Esophagus squamous epithelium (tissue), 5 donors: ENCODE measurements at regions not wholly inside any gene's neighbourhood (a gene's known extent, or its start where the extent isn't known, plus 50 kb on each side); places are given as distances from the start of the nearest gene placed in this dataset.

ENCODE experiments used
- DNase-seq: peaks from one replicate; lab custom pipeline; 2025; lab: John Stamatoyannopoulos, UW
- H3K27ac ChIP-seq, 4 donors: fragments of 200-600 bp; sonication (generic); one replicate each; pipeline ENCODE4 v1.5.1; 2016 to 2019; ENCODE audit warnings: mild to moderate bottlenecking in 1 of 4
- H3K27me3 ChIP-seq, 4 donors: fragments of 200-600 bp; sonication (generic); 1 replicate in 3 of 4; 2 replicates in 1 of 4; pipeline versions ENCODE4 v1.5.1 to v1.6.0; 2017 to 2021; ENCODE audit warnings: antibody characterized with exemption in 1 of 4
- H3K36me3 ChIP-seq, 3 donors: fragments of 200-600 bp; sonication (generic); one replicate each; pipeline ENCODE4 v1.5.1; 2016 to 2019
- H3K4me1 ChIP-seq, 3 donors: fragments of 200-600 bp; sonication (generic); one replicate each; pipeline ENCODE4 v1.5.1; 2017 to 2019
- H3K4me3 ChIP-seq, 4 donors: fragments of 200-600 bp; sonication (generic); 1 replicate in 3 of 4; 2 replicates in 1 of 4; pipeline ENCODE4 v1.5.1; 2016 to 2019; ENCODE audit warnings: mild to moderate bottlenecking in 2 of 4, moderate library complexity in 1 of 4
- H3K9me3 ChIP-seq, 3 donors: fragments of 200-600 bp; sonication (generic); one replicate each; pipeline ENCODE4 v1.5.1; 2016 to 2019
- POLR2A ChIP-seq, 4 donors: fragments of 450-650 bp; IDR thresholded peaks; one replicate each; pipeline ENCODE4 v1.6.1; 2017; ENCODE audit warnings: antibody characterized with exemption in 4 of 4, mild to moderate bottlenecking in 4 of 4, moderate library complexity in 3 of 4
- WGBS, 2 donors: methylation state at CpG; one replicate each; pipeline ENCODE4 v1.1.5; 2018; 5-methylcytosine and 5-hydroxymethylcytosine counted together
- intact Hi-C: fragments of 100-400 bp; cut with DNase I; formaldehyde crosslinking; loops from one replicate; pipeline ENCODE4 v1.15.0; 2022
- TF ChIP-seq, protein P1 (sequence below), 6 experiments: fragments of 450-650 bp in 4 of 6; fragments of 200-600 bp in 2 of 6; sonication (generic) in 2 of 6; IDR thresholded peaks; one replicate each; pipeline ENCODE4 v1.5.1; 2016 to 2019; ENCODE audit warnings: antibody characterized with exemption in 6 of 6, mild to moderate bottlenecking in 4 of 6, moderate library complexity in 4 of 6
- donor health status: DM: yes; HTN: yes; CAD: no.

DNA sequence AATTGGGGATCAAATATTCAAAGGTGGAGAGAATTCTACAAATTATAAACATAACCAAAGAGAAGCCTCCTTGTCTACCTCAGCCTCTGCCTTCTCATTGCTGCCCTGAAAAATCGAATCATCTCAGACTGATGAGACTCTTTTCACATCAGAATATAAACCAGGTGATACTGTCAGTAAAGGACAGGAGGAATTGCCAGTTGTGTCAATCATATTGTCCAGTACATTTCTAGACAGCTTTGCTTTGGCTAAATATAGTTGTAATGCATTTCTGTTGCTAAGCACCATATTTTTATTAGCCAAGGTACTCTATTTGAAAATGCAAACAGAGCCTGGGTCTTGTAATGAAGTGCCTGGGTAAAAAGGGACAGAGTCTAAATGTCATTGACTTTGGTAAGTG lies 92.6 kb upstream of the TLK1 start:
- peaks cover 0 to 5% (median 4%) of the 10 kb centered on the region in 3 donors for H3K9me3 ChIP-seq
- TF ChIP-seq, protein P1, sequence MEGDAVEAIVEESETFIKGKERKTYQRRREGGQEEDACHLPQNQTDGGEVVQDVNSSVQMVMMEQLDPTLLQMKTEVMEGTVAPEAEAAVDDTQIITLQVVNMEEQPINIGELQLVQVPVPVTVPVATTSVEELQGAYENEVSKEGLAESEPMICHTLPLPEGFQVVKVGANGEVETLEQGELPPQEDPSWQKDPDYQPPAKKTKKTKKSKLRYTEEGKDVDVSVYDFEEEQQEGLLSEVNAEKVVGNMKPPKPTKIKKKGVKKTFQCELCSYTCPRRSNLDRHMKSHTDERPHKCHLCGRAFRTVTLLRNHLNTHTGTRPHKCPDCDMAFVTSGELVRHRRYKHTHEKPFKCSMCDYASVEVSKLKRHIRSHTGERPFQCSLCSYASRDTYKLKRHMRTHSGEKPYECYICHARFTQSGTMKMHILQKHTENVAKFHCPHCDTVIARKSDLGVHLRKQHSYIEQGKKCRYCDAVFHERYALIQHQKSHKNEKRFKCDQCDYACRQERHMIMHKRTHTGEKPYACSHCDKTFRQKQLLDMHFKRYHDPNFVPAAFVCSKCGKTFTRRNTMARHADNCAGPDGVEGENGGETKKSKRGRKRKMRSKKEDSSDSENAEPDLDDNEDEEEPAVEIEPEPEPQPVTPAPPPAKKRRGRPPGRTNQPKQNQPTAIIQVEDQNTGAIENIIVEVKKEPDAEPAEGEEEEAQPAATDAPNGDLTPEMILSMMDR (IDR thresholded peaks at IDR 0.05) = no peak
- TF ChIP-seq POLR2A (IDR thresholded peaks at IDR 0.05) = no peak
- H3K4me1 ChIP-seq = no peaks in the 10 kb centered on the region
- no peak for DNase-seq
- no peak overlapping the region for H3K27ac ChIP-seq
- H3K27me3 ChIP-seq = no peaks in the 10 kb centered on the region
- 75 to 91% methylated on average over 1 of the region's 1 CpG for WGBS, 2 donors
- no peaks in the 10 kb centered on the region for H3K36me3 ChIP-seq
- H3K4me3 ChIP-seq = no peak overlapping the region
- intact Hi-C loops = no loop called here

DNA sequence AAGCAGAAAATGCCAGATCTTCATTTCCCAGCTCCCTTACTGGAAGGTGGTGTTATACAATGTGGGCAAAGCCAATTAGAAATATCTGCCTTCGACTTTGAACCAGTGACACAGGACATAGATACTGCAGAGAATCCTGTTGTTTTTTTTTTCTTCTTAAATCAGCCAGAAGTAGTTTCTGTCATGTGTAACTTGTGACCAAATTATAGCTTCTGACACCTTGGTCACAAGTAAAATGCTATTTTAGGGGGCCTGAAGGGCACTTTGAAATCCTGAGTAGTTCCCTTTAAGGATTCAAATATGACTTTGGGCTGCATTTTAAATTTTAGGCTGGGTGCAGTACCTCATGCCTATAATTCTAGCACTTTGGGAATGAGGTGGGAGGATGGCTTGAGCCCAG lies 89.0 kb upstream of the TLK1 start:
- intact Hi-C loops = no loop called here
- Histone ChIP-seq H3K27me3 (no peaks in the 10 kb centered on the region), H3K27ac (no peak overlapping the region), H3K9me3 (peaks cover 5 to 13% (median 9%) of the 10 kb centered on the region in 3 donors), H3K4me3 (no peak overlapping the region), H3K4me1 (no peaks in the 10 kb centered on the region), H3K36me3 (no peaks in the 10 kb centered on the region)
- TF ChIP-seq POLR2A (IDR thresholded peaks at IDR 0.05) = no peak
- TF ChIP-seq, protein P1 (IDR thresholded peaks at IDR 0.05) = no peak
- WGBS, 2 donors = 71 to 92% methylated on average over 1 of the region's 1 CpG
- DNase-seq = no peak

DNA sequence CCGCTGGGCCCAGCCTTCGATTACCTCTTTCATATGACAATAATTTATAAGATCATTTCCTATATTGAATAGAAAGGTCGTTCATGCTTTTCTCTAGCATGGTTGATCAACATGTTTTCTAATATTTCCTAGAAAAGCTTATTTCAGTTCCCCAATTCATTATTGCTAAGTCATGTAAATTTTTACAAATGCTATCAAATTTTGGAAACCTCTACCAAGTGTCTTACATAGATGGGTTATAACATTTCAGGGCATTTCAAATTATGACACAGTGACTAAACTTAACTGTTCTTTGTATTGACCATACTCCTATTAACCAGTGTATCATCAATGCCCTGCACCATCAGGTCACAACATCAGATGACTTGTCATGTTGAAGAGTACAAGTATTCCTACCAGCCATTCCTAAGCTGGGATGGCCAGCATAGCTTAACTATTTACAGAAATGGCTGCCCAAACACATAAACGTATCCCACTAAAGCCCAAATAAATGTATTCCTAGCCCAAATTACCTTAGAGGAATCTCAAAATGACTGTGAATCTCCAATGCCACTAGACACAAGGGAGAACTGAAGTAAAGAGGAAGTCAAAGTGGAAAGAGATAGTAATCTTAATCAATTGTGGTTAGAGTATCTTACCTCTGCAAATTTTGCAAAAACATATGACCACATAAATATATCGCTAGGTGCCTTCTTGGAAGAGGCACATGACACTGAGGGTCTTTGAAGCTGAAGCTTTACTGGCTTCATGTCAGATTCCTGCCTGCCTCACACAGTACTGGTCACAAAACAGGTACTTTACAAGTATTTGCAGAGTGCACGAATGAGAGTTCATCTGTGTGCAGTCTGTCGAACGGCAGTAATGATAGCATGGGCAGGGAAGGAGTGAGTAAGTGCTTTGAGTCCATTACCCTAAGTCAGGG lies 87.3 kb upstream of the TLK1 start:
- peaks cover 5 to 11% (median 7%) of the 10 kb centered on the region in 3 donors for H3K9me3 ChIP-seq
- WGBS, 2 donors = 78 to 84% methylated on average over 8 of the region's 8 CpGs
- H3K4me3 ChIP-seq = no peak overlapping the region
- TF ChIP-seq, protein P1 (IDR thresholded peaks at IDR 0.05) = no peak
- no peak for TF ChIP-seq POLR2A (IDR thresholded peaks at IDR 0.05)
- no peaks in the 10 kb centered on the region for H3K27me3 ChIP-seq
- H3K4me1 ChIP-seq = no peaks in the 10 kb centered on the region
- no peak for DNase-seq
- intact Hi-C loops = no loop called here
- H3K27ac ChIP-seq = no peak overlapping the region
- H3K36me3 ChIP-seq = no peaks in the 10 kb centered on the region

DNA sequence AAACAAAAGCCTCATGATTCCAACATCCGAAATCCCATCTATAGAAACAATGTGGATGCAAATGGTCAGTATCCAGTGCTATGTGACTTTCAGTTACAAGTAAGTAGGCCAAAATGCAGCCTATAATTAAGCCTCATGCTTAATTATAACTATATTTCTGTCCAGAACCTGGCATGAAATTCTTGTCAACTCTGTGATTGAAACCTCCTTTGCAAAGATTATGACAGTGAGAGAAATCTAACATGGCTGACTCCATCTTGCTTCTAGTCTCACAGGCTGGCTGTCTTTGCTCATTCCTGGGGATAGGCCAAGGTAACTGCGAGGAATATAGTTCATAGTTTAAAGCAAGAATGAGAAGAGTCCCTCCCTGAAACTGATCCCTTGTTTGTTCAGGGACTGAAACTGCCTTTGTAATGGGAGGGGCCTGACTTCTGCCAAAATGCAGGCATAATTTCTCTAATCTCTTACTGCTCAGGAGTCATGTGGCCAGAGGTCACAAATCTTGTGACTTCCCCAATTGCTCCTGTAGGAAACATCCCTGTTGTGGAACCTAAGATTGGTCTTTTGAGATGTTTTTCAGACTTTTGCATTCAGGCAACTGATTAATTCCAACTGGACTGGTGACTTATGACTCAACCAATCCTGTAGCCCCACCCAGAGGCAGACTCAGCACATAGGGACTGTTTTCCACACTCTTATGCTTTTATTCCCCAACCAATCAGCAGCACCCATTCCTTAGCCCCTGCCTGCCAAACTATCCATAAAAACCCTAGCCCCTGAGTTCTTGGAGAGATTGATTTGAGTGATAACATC lies 84.5 kb upstream of the TLK1 start:
- peaks cover 5 to 11% (median 7%) of the 10 kb centered on the region in 3 donors for H3K9me3 ChIP-seq
- peak overlapping the region in 2 of 4 donors; percentile 33 to 39 for H3K27ac ChIP-seq
- H3K36me3 ChIP-seq = no peaks in the 10 kb centered on the region
- WGBS, 2 donors = 86 to 88% methylated on average over 2 of the region's 2 CpGs
- intact Hi-C loops = no loop called here
- H3K27me3 ChIP-seq = no peaks in the 10 kb centered on the region
- no peak overlapping the region for H3K4me3 ChIP-seq
- TF ChIP-seq, protein P1 (IDR thresholded peaks at IDR 0.05) = peak in 1 of 6 experiments; percentile 20
- TF ChIP-seq POLR2A (IDR thresholded peaks at IDR 0.05) = no peak
- DNase-seq = no peak
- no peaks in the 10 kb centered on the region for H3K4me1 ChIP-seq
